ENCODE measurements at regions not wholly inside any gene's neighbourhood (a gene's known extent, or its start where the extent isn't known, plus 50 kb on each side); places are given as distances from the start of the nearest gene placed in this dataset.
"Not testable (repeated sequence)": the region's sequence is repeated elsewhere in the genome, so short reads cannot be mapped to it uniquely, and the experiment has no call there.

DNA sequence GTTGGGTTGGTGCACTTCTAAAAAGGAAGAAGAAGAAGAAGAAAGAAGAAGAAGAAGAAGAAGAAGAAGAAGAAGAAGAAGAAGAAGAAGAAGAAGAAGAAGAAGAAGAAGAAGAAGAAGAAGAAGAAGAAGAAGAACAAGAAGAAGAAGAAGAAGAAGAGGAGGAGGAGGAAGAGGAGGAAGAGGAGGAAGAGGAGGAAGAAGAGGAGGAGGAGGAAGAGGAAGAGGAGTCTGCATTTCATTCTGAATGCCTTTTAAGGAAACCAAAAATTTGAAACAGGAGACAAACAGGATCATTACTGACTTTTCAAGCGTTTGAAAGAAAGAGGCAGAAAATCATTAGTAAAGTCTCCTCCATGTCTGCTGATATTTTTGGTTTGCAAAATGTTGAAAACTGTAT is 124.1 kb upstream of the EGFLAM start:
- H2BK120ac ChIP-seq (ENCODE audit: low read depth, low read length); H3K36me3 ChIP-seq (ENCODE audit: control insufficient read depth, insufficient read depth, low read length); H3K23ac ChIP-seq (ENCODE audit: low read depth, low read length); ATAC-seq (ENCODE audit: low read depth); H3K79me1 ChIP-seq (ENCODE audit: low read depth in 1 of 2, low read length in 2 of 2); H3K9me1 ChIP-seq (ENCODE audit: insufficient read depth, low read length); H3K4me3 ChIP-seq (ENCODE audit: insufficient read depth, low read depth, low read length); BruUV-seq (replicated peaks); intact Hi-C loops (cut with micrococcal nuclease); H3K4ac ChIP-seq (ENCODE audit: low read depth, low read length); H3K27ac ChIP-seq (ENCODE audit: insufficient read depth, low read length); H3K4me2 ChIP-seq (ENCODE audit: low read depth, low read length); H3K18ac ChIP-seq (ENCODE audit: low read depth, low read length); DNase-seq; in situ Hi-C loops (cut with MboI; ENCODE audit: low sequenced_read_pairs); H3K56ac ChIP-seq (ENCODE audit: extremely low read depth, insufficient read depth, low read length); H3K9me3 ChIP-seq (ENCODE audit: control insufficient read depth, insufficient read depth, low read length); H4K8ac ChIP-seq (ENCODE audit: low read depth in 2 of 2, low read length in 2 of 2); H3K4me1 ChIP-seq (ENCODE audit: control insufficient read depth, insufficient read depth, low read length); H4K20me1 ChIP-seq (ENCODE audit: insufficient read depth, low read length); H3K14ac ChIP-seq (replicated peaks; ENCODE audit: low read depth, low read length); H4K91ac ChIP-seq (ENCODE audit: insufficient read depth, low read depth, low read length); H2AK9ac ChIP-seq (replicated peaks; ENCODE audit: low read depth, low read length, poor library complexity); H2AFZ ChIP-seq (replicated peaks; ENCODE audit: low read length, poor library complexity); H2BK5ac ChIP-seq (ENCODE audit: low read depth, low read length, poor library complexity, severe bottlenecking); POLR2A ChIA-PET (ENCODE audit: unreplicated experiment); H2AK5ac ChIP-seq (ENCODE audit: low read depth, low read length); dilution Hi-C loops (cut with HindIII; ENCODE audit: low sequenced_read_pairs, unreplicated experiment); H2BK15ac ChIP-seq (ENCODE audit: low read depth, low read length); H3K9ac ChIP-seq (ENCODE audit: low read depth, low read length); H2BK20ac ChIP-seq (ENCODE audit: low read depth, low read length); H4K5ac ChIP-seq (ENCODE audit: low read depth, low read length): not testable (repeated sequence)
- CTCF ChIA-PET: interaction anchor here (0.6 kb wide), 1 partner anchor 35 kb away, joined by 4 read pairs; no protein-coding TSS in a partner anchor
- WGBS, 2 experiments (ENCODE audit: extremely low coverage in 2 of 2, insufficient read length in 1 of 2): no CpG with 5 or more reads among the region's 1 CpG
- H3K27me3 ChIP-seq (ENCODE audit: control insufficient read depth, insufficient read depth, low read length): peaks cover 15% of the 10 kb centered on the region
